CD14-positive monocyte (primary cell): ENCODE measurements at regions not wholly inside any gene's neighbourhood (a gene's known extent, or its start where the extent isn't known, plus 50 kb on each side); places are given as distances from the start of the nearest gene placed in this dataset.

ENCODE experiments used
- DNase-seq, 3 donors: peaks; one replicate each; pipeline ENCODE4 v3.0.0-alpha.2; 2011 to 2022
- H2AFZ ChIP-seq: 2 replicates; pipeline ENCODE4 v1.6.0; 2012; ENCODE audit warnings: mild to moderate bottlenecking, low read depth, low read length, inconsistent platforms; ENCODE audit not compliant: insufficient read depth, poor library complexity, severe bottlenecking
- H3K27ac ChIP-seq, 2 donors: 1 replicate in 1 of 2; 2 replicates in 1 of 2; pipeline ENCODE4 v1.5.1; 2012 to 2013; ENCODE audit warnings: low read length in 2 of 2, control low read depth in 1 of 2, inconsistent platforms in 1 of 2, low read depth in 1 of 2, mild to moderate bottlenecking in 1 of 2
- H3K27me3 ChIP-seq, 2 donors: one replicate each; pipeline versions ENCODE4 v1.6.0 to v1.6.1; 2011 to 2013; ENCODE audit warnings: low read length in 2 of 2; ENCODE audit not compliant: control insufficient read depth in 2 of 2, insufficient read depth in 2 of 2
- H3K36me3 ChIP-seq, 2 donors: replicated peaks in 1 of 2; 1 replicate in 1 of 2; 2 replicates in 1 of 2; pipeline versions ENCODE4 v1.5.1 to v1.6.1; 2012 to 2013; ENCODE audit warnings: low read length in 2 of 2, control low read depth in 1 of 2, inconsistent platforms in 1 of 2, mild to moderate bottlenecking in 1 of 2; ENCODE audit not compliant: insufficient read depth in 2 of 2, control insufficient read depth in 1 of 2
- H3K4me1 ChIP-seq, 2 donors: 1 replicate in 1 of 2; 2 replicates in 1 of 2; pipeline versions ENCODE4 v1.5.1 to v1.6.1; 2012 to 2013; ENCODE audit warnings: low read length in 2 of 2, control low read depth in 1 of 2, inconsistent platforms in 1 of 2, mild to moderate bottlenecking in 1 of 2, moderate library complexity in 1 of 2; ENCODE audit not compliant: insufficient read depth in 2 of 2, control insufficient read depth in 1 of 2
- H3K4me2 ChIP-seq: replicated peaks from 2 replicates; pipeline ENCODE3; 2012; ENCODE audit warnings: low read length, moderate library complexity, mild to moderate bottlenecking; ENCODE audit not compliant: poor library complexity, severe bottlenecking; ENCODE audit errors: extremely low read depth
- H3K4me3 ChIP-seq, 3 experiments: fragments of 200-600 bp in 1 of 3; sonication (generic) in 1 of 3; replicated peaks in 1 of 3; 1 replicate in 2 of 3; 2 replicates in 1 of 3; pipeline ENCODE4 v1.5.1; 2011 to 2013; ENCODE audit warnings: low read length in 3 of 3, mild to moderate bottlenecking in 3 of 3, control low read depth in 2 of 3, low read depth in 2 of 3, inconsistent platforms in 1 of 3, moderate library complexity in 1 of 3
- H3K79me2 ChIP-seq: 2 replicates; pipeline ENCODE4 v1.6.0; 2012; ENCODE audit warnings: mild to moderate bottlenecking, control low read depth, inconsistent platforms, low read length, moderate library complexity; ENCODE audit not compliant: insufficient read depth
- H3K9ac ChIP-seq: 2 replicates; pipeline ENCODE4 v1.6.0; 2017; ENCODE audit warnings: low read length, mild to moderate bottlenecking; ENCODE audit not compliant: insufficient read depth, poor library complexity, severe bottlenecking
- H3K9me3 ChIP-seq, 2 donors: replicated peaks in 1 of 2; 1 replicate in 1 of 2; 2 replicates in 1 of 2; pipeline versions ENCODE4 v1.5.1 to v1.6.1; 2012 to 2013; ENCODE audit warnings: low read length in 2 of 2, control low read depth in 1 of 2; ENCODE audit not compliant: control insufficient read depth in 1 of 2, insufficient read depth in 1 of 2
- H4K20me1 ChIP-seq: 2 replicates; pipeline ENCODE4 v1.6.0; 2012; ENCODE audit warnings: mild to moderate bottlenecking, low read length, control low read depth, moderate library complexity; ENCODE audit not compliant: insufficient read depth
- H3K27ac Mint-ChIP-seq, 7 donors: one replicate each; pipeline ENCODE4 v1.8.0; 2020; ENCODE audit warnings: mild to moderate bottlenecking in 7 of 7, mixed read lengths in 7 of 7, moderate library complexity in 6 of 7, inconsistent platforms in 2 of 7
- H3K27me3 Mint-ChIP-seq, 3 donors: one replicate each; pipeline ENCODE4 v1.8.0; 2021 to 2022; ENCODE audit warnings: low read depth in 3 of 3, mild to moderate bottlenecking in 3 of 3, mixed read lengths in 3 of 3, moderate library complexity in 3 of 3, inconsistent platforms in 1 of 3
- H3K36me3 Mint-ChIP-seq, 2 donors: one replicate each; pipeline ENCODE4 v1.8.0; 2020; ENCODE audit warnings: mixed read lengths in 2 of 2, inconsistent platforms in 1 of 2, mild to moderate bottlenecking in 1 of 2
- H3K4me1 Mint-ChIP-seq: one replicate; pipeline ENCODE4 v1.8.0; 2020; ENCODE audit warnings: mild to moderate bottlenecking, mixed read lengths
- H3K4me3 Mint-ChIP-seq, 2 donors: one replicate each; pipeline ENCODE4 v1.8.0; 2020; ENCODE audit warnings: mild to moderate bottlenecking in 2 of 2, mixed read lengths in 2 of 2, moderate library complexity in 1 of 2
- H3K9me3 Mint-ChIP-seq, 7 donors: one replicate each; pipeline ENCODE4 v1.8.0; 2020 to 2022; ENCODE audit warnings: mixed read lengths in 7 of 7, mild to moderate bottlenecking in 6 of 7, moderate library complexity in 6 of 7, inconsistent platforms in 2 of 7
- WGBS: methylation state at CpG from one replicate; pipeline ENCODE4 v1.1.5; 2013; ENCODE audit warnings: missing lambda C conversion rate; ENCODE audit not compliant: insufficient coverage; 5-methylcytosine and 5-hydroxymethylcytosine counted together
- intact Hi-C, 2 donors: fragments of 100-400 bp; cut with micrococcal nuclease; formaldehyde crosslinking; loops; one replicate each; pipeline versions ENCODE4 v1.15.0 to v1.15.1; 2023
- TF ChIP-seq, protein P1 (sequence below): fragments of 200-600 bp; IDR thresholded peaks from one replicate; pipeline ENCODE4 v1.8.0; 2022; ENCODE audit warnings: antibody characterized with exemption, mild to moderate bottlenecking

GRCh38 chr2:4909346-4910009, 782.7 kb upstream of the SOX11 start:
- Histone ChIP-seq H3K9ac (no peak overlapping the region), H3K27me3 (no peaks in the 10 kb centered on the region), H4K20me1 (no peaks in the 10 kb centered on the region), H3K36me3 (no peaks in the 10 kb centered on the region), H3K79me2 (no peaks in the 10 kb centered on the region), H3K4me2 (no peak overlapping the region), H3K9me3 (peaks cover 0 to 3% of the 10 kb centered on the region in 2 donors), H3K27ac (no peak overlapping the region), H3K4me1 (no peaks in the 10 kb centered on the region), H2AFZ (no peak overlapping the region), H3K4me3 (no peak overlapping the region)
- no peak overlapping the region for H3K4me3 Mint-ChIP-seq
- H3K27ac Mint-ChIP-seq = no peak overlapping the region
- peaks cover 0 to 17% (median 2%) of the 10 kb centered on the region in 7 donors for H3K9me3 Mint-ChIP-seq
- intact Hi-C loops = no loop called here
- TF ChIP-seq, protein P1, sequence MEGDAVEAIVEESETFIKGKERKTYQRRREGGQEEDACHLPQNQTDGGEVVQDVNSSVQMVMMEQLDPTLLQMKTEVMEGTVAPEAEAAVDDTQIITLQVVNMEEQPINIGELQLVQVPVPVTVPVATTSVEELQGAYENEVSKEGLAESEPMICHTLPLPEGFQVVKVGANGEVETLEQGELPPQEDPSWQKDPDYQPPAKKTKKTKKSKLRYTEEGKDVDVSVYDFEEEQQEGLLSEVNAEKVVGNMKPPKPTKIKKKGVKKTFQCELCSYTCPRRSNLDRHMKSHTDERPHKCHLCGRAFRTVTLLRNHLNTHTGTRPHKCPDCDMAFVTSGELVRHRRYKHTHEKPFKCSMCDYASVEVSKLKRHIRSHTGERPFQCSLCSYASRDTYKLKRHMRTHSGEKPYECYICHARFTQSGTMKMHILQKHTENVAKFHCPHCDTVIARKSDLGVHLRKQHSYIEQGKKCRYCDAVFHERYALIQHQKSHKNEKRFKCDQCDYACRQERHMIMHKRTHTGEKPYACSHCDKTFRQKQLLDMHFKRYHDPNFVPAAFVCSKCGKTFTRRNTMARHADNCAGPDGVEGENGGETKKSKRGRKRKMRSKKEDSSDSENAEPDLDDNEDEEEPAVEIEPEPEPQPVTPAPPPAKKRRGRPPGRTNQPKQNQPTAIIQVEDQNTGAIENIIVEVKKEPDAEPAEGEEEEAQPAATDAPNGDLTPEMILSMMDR = no peak
- no peak for DNase-seq
- no peaks in the 10 kb centered on the region for H3K27me3 Mint-ChIP-seq
- no peaks in the 10 kb centered on the region for H3K4me1 Mint-ChIP-seq
- no peaks in the 10 kb centered on the region for H3K36me3 Mint-ChIP-seq
- WGBS = 81% methylated on average over 5 of the region's 9 CpGs

GRCh38 chr2:4914036-4914435, 778.1 kb upstream of the SOX11 start:
- Histone ChIP-seq H3K27ac (no peak overlapping the region), H3K79me2 (no peaks in the 10 kb centered on the region), H3K4me2 (no peak overlapping the region), H4K20me1 (no peaks in the 10 kb centered on the region), H2AFZ (no peak overlapping the region), H3K9me3 (peaks cover 0 to 8% of the 10 kb centered on the region in 2 donors), H3K9ac (no peak overlapping the region), H3K36me3 (no peaks in the 10 kb centered on the region), H3K27me3 (no peaks in the 10 kb centered on the region), H3K4me1 (no peaks in the 10 kb centered on the region), H3K4me3 (no peak overlapping the region)
- Mint-ChIP-seq H3K4me1 (no peaks in the 10 kb centered on the region), H3K9me3 (peaks cover 0 to 18% (median 2%) of the 10 kb centered on the region in 7 donors), H3K27ac (no peak overlapping the region), H3K27me3 (no peaks in the 10 kb centered on the region), H3K36me3 (no peaks in the 10 kb centered on the region), H3K4me3 (no peak overlapping the region)
- WGBS = 95% methylated on average over 4 of the region's 5 CpGs
- intact Hi-C loops = no loop called here
- no peak for DNase-seq
- TF ChIP-seq, protein P1 = no peak
